GM12864 (cell line): ENCODE measurements at regions not wholly inside any gene's neighbourhood (a gene's known extent, or its start where the extent isn't known, plus 50 kb on each side); places are given as distances from the start of the nearest gene placed in this dataset.

Source experiments
- DNase-seq: peaks from one replicate; pipeline ENCODE4 v3.0.0-alpha.2; 2011; ENCODE audit warnings: low read depth
- H3K4me3 ChIP-seq: 2 replicates; pipeline ENCODE4 v1.5.1; 2011; ENCODE audit warnings: mild to moderate bottlenecking, low read depth, low read length, control low read depth
- CTCF ChIP-seq: IDR thresholded peaks from 2 replicates; pipeline ENCODE4 v1.5.1; 2011; ENCODE audit warnings: low read depth, mild to moderate bottlenecking, moderate library complexity, low read length, control low read depth, inconsistent platforms; ENCODE audit errors: missing control alignments

GRCh38 chr1:190579552-190580193, 102.0 kb upstream of the BRINP3 start:
- no peak for DNase-seq
- TF ChIP-seq CTCF = no peak
- H3K4me3 ChIP-seq = no peak overlapping the region

GRCh38 chr1:190583862-190584261, 106.2 kb upstream of the BRINP3 start:
- H3K4me3 ChIP-seq = no peak overlapping the region
- no peak for TF ChIP-seq CTCF
- DNase-seq = no peak

- no peak overlapping the region for H3K4me3 ChIP-seq
- no peak for TF ChIP-seq CTCF
- DNase-seq = no peak
Measured at GRCh38 chr1:190588424-190588823, 110.8 kb upstream of the BRINP3 start.

GRCh38 chr1:190595438-190595837, 117.8 kb upstream of the BRINP3 start:
- DNase-seq = no peak
- H3K4me3 ChIP-seq = no peak overlapping the region
- no peak for TF ChIP-seq CTCF

- no peak for TF ChIP-seq CTCF
- no peak overlapping the region for H3K4me3 ChIP-seq
- no peak for DNase-seq
Measured at GRCh38 chr1:190597294-190597693, 119.6 kb upstream of the BRINP3 start.

GRCh38 chr1:190599670-190600069, 122.0 kb upstream of the BRINP3 start:
- DNase-seq = no peak
- no peak overlapping the region for H3K4me3 ChIP-seq
- TF ChIP-seq CTCF = no peak

GRCh38 chr1:190602325-190602724, 124.7 kb upstream of the BRINP3 start:
- no peak overlapping the region for H3K4me3 ChIP-seq
- TF ChIP-seq CTCF = no peak
- no peak for DNase-seq
